K562 (cell line): ENCODE measurements at regions not wholly inside any gene's neighbourhood (a gene's known extent, or its start where the extent isn't known, plus 50 kb on each side); places are given as distances from the start of the nearest gene placed in this dataset.

Experiments
- CBX2 ChIP-seq: fragments of 200-600 bp; sonication (generic); IDR thresholded peaks from one replicate; pipeline ENCODE4 v1.6.1; 2012; ENCODE audit warnings: mild to moderate bottlenecking, low read length, inconsistent platforms; ENCODE audit not compliant: insufficient read depth, poor library complexity, severe bottlenecking
- DPF2 ChIP-seq: fragments of 450-650 bp; IDR thresholded peaks from 2 replicates; pipeline ENCODE4 v1.6.1; 2016
- ETS2 ChIP-seq: IDR thresholded peaks from 2 replicates; pipeline ENCODE4 v1.6.1; 2016; ENCODE audit warnings: borderline replicate concordance, missing genetic modification characterization, mild to moderate bottlenecking, moderate library complexity, missing compliant biosample characterization; ENCODE audit not compliant: poor library complexity, severe bottlenecking
- GABPB1 ChIP-seq: sonication (generic); formaldehyde crosslinking; IDR thresholded peaks from 2 replicates; pipeline ENCODE4 v1.8.0; 2022; ENCODE audit warnings: mild to moderate bottlenecking, missing genetic modification reagents
- HMG20A ChIP-seq: fragments of 450-650 bp; formaldehyde crosslinking; conservative IDR thresholded peaks from 2 replicates; pipeline ENCODE4 v1.4.0; 2020; ENCODE audit warnings: mild to moderate bottlenecking, mixed read lengths
- JUND ChIP-seq, 2 experiments: IDR thresholded peaks; 2 replicates in 1 of 2; 3 replicates in 1 of 2; pipeline ENCODE4 v1.6.1; 2011; ENCODE audit warnings: borderline replicate concordance in 2 of 2, low read depth in 2 of 2, low read length in 2 of 2, improper control_type of control experiment in 1 of 2, missing biosample characterization in 1 of 2, missing genetic modification characterization in 1 of 2, missing genetic modification reagents in 1 of 2
- NBN ChIP-seq: fragments of 450-650 bp; IDR thresholded peaks from 2 replicates; pipeline ENCODE4 v1.6.1; 2016; ENCODE audit warnings: low read depth, mild to moderate bottlenecking
- NEUROD1 ChIP-seq: fragments of 150-350 bp; IDR thresholded peaks from 2 replicates; pipeline ENCODE4 v1.6.1; 2014; ENCODE audit warnings: borderline replicate concordance, low read length, low read depth; ENCODE audit not compliant: partially characterized antibody
- NR4A1 ChIP-seq, 2 experiments: fragments of 250-450 bp in 1 of 2; fragments of 450-650 bp in 1 of 2; sonication (Bioruptor Pico) in 1 of 2; IDR thresholded peaks; 2 replicates each; pipeline versions ENCODE4 v1.4.0 to v1.6.1; 2016 to 2020; ENCODE audit warnings: mild to moderate bottlenecking in 2 of 2, missing compliant biosample characterization in 1 of 2, missing genetic modification characterization in 1 of 2, moderate library complexity in 1 of 2
- PHF8 ChIP-seq: fragments of 200-600 bp; sonication (generic); IDR thresholded peaks from 2 replicates; pipeline ENCODE4 v1.6.1; 2012; ENCODE audit warnings: mixed run types, mild to moderate bottlenecking, inconsistent platforms, low read length, moderate library complexity, borderline replicate concordance
- TSC22D4 ChIP-seq: fragments of 450-650 bp; IDR thresholded peaks from 2 replicates; pipeline ENCODE4 v1.6.1; 2016; ENCODE audit warnings: missing genetic modification characterization, missing biosample characterization, control low read depth
- ZNF589 ChIP-seq: fragments of 200-800 bp; sonication (Bioruptor generic); IDR thresholded peaks from 2 replicates; pipeline ENCODE4 v1.6.1; 2016; ENCODE audit warnings: low read depth, missing genetic modification characterization, missing compliant biosample characterization
- ZNF717 ChIP-seq: fragments of 250-450 bp; sonication (Bioruptor Pico); IDR thresholded peaks from 2 replicates; pipeline ENCODE4 v1.5.0; 2021
- TF ChIP-seq, protein P1 (sequence below): fragments of 450-650 bp; IDR thresholded peaks from 2 replicates; pipeline ENCODE4 v1.7.1; 2018; ENCODE audit warnings: mild to moderate bottlenecking, low read depth; ENCODE audit not compliant: partially characterized antibody
- TF ChIP-seq, protein P2 (sequence below): IDR thresholded peaks from 3 replicates; pipeline ENCODE4 v1.6.1; 2011; ENCODE audit warnings: borderline replicate concordance, mild to moderate bottlenecking; ENCODE audit not compliant: insufficient read length, insufficient read depth
- TF ChIP-seq, protein P3 (sequence below): sonication (generic); formaldehyde crosslinking; IDR thresholded peaks from 2 replicates; pipeline ENCODE4 v1.8.1; 2023; ENCODE audit warnings: mild to moderate bottlenecking, missing genetic modification reagents
- TF ChIP-seq, protein P4 (sequence below): fragments of 450-650 bp; conservative IDR thresholded peaks from 2 replicates; pipeline ENCODE4 v1.6.1; 2016; ENCODE audit warnings: missing genetic modification characterization, low read depth, mild to moderate bottlenecking, missing compliant biosample characterization, moderate library complexity
- TF ChIP-seq, protein P5 (sequence below): fragments of 250-450 bp; sonication (Bioruptor Pico); IDR thresholded peaks from 2 replicates; pipeline ENCODE4 v1.4.0; 2020; ENCODE audit warnings: mild to moderate bottlenecking

DNA sequence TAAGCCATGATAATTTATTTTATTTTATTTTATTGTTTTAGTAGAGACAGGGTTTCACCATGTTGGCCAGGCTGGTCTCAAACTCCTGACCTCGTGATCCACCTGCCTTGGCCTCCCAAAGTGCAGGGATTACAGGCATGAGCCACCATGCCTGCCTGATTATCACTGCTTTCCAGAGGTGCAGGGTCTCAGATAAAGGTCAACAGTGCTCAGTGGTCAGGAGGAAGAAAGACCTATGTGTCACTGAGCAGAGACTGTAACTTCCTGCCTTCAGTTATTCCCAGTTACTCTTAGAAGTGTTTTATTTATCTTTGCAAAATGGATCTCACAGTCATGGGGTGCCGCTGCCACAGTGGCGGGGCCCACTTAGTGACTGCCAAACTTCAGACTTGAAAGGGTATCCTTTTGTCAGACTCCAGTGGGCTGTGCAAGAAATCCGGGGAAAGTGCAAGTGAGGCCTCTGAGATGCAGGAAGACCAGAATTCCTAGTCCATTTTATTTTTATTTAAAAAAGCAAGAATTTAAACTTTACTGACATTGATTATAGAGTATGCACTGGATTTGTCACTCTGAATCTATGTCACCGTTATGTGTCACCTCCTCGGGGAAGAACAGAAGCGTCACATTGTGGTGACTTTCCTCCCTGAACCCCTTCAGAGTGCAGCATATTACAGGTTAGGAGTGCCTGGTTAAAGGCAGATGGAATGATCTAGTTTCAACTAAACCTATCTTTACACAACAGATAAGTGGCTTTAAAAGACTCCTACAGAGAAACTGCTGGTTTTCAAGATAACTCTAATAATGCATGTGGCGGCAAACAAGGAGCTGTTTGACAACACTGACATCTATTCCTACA, 59.1 kb upstream of the BICD1 start (continued):
- TF ChIP-seq, protein P1, sequence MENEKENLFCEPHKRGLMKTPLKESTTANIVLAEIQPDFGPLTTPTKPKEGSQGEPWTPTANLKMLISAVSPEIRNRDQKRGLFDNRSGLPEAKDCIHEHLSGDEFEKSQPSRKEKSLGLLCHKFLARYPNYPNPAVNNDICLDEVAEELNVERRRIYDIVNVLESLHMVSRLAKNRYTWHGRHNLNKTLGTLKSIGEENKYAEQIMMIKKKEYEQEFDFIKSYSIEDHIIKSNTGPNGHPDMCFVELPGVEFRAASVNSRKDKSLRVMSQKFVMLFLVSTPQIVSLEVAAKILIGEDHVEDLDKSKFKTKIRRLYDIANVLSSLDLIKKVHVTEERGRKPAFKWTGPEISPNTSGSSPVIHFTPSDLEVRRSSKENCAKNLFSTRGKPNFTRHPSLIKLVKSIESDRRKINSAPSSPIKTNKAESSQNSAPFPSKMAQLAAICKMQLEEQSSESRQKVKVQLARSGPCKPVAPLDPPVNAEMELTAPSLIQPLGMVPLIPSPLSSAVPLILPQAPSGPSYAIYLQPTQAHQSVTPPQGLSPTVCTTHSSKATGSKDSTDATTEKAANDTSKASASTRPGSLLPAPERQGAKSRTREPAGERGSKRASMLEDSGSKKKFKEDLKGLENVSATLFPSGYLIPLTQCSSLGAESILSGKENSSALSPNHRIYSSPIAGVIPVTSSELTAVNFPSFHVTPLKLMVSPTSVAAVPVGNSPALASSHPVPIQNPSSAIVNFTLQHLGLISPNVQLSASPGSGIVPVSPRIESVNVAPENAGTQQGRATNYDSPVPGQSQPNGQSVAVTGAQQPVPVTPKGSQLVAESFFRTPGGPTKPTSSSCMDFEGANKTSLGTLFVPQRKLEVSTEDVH = peak; percentile 35
- TF ChIP-seq CBX2 (no peak), HMG20A (CRISPR knock-in tag) (no peak), NEUROD1 (no peak), NR4A1 (CRISPR knock-in tag; IDR thresholded peaks at IDR 0.05) (no peak), NR4A1 (tag; IDR thresholded peaks at IDR 0.05) (peak; percentile 63), JUND (IDR thresholded peaks at IDR 0.05; ENCODE audit: borderline replicate concordance, low read depth, low read length) (peak; percentile 77; the same call in 1 of the 2 replicates), JUND (tag; IDR thresholded peaks at IDR 0.05; ENCODE audit: borderline replicate concordance, low read depth, low read length) (peak; percentile 5; the same call in 2 of the 3 replicates), TSC22D4 (no peak), ZNF717 (CRISPR knock-in tag) (no peak), NBN (peak; percentile 21; the same call in 1 of the 2 replicates), ETS2 (tag) (no peak), GABPB1 (CRISPR knock-in tag) (no peak), ZNF589 (peak; percentile 49; the same call in 1 of the 2 replicates), DPF2 (peak; percentile 90), PHF8 (no peak)
- TF ChIP-seq, protein P2, sequence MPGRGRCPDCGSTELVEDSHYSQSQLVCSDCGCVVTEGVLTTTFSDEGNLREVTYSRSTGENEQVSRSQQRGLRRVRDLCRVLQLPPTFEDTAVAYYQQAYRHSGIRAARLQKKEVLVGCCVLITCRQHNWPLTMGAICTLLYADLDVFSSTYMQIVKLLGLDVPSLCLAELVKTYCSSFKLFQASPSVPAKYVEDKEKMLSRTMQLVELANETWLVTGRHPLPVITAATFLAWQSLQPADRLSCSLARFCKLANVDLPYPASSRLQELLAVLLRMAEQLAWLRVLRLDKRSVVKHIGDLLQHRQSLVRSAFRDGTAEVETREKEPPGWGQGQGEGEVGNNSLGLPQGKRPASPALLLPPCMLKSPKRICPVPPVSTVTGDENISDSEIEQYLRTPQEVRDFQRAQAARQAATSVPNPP = no peak
- TF ChIP-seq, protein P3, sequence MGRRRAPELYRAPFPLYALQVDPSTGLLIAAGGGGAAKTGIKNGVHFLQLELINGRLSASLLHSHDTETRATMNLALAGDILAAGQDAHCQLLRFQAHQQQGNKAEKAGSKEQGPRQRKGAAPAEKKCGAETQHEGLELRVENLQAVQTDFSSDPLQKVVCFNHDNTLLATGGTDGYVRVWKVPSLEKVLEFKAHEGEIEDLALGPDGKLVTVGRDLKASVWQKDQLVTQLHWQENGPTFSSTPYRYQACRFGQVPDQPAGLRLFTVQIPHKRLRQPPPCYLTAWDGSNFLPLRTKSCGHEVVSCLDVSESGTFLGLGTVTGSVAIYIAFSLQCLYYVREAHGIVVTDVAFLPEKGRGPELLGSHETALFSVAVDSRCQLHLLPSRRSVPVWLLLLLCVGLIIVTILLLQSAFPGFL = no peak
- TF ChIP-seq, protein P4, sequence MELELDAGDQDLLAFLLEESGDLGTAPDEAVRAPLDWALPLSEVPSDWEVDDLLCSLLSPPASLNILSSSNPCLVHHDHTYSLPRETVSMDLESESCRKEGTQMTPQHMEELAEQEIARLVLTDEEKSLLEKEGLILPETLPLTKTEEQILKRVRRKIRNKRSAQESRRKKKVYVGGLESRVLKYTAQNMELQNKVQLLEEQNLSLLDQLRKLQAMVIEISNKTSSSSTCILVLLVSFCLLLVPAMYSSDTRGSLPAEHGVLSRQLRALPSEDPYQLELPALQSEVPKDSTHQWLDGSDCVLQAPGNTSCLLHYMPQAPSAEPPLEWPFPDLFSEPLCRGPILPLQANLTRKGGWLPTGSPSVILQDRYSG (tag) = no peak
- TF ChIP-seq, protein P5, sequence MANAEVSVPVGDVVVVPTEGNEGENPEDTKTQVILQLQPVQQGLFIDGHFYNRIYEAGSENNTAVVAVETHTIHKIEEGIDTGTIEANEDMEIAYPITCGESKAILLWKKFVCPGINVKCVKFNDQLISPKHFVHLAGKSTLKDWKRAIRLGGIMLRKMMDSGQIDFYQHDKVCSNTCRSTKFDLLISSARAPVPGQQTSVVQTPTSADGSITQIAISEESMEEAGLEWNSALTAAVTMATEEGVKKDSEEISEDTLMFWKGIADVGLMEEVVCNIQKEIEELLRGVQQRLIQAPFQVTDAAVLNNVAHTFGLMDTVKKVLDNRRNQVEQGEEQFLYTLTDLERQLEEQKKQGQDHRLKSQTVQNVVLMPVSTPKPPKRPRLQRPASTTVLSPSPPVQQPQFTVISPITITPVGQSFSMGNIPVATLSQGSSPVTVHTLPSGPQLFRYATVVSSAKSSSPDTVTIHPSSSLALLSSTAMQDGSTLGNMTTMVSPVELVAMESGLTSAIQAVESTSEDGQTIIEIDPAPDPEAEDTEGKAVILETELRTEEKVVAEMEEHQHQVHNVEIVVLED (CRISPR knock-in tag) = no peak
